Peyer's patch (tissue), 4 donors: ENCODE measurements at regions not wholly inside any gene's neighbourhood (a gene's known extent, or its start where the extent isn't known, plus 50 kb on each side); places are given as distances from the start of the nearest gene placed in this dataset.

Experiments
- CTCF ChIP-seq, 6 experiments: fragments of 450-650 bp in 4 of 6; fragments of 200-600 bp in 2 of 6; sonication (generic) in 1 of 6; IDR thresholded peaks; one replicate each; pipeline ENCODE4 v1.5.1; 2017 to 2019; ENCODE audit warnings: antibody characterized with exemption in 6 of 6, mild to moderate bottlenecking in 3 of 6, moderate library complexity in 1 of 6
- POLR2A ChIP-seq, 2 donors: fragments of 450-650 bp; IDR thresholded peaks; one replicate each; pipeline ENCODE4 v1.5.1; 2017; ENCODE audit warnings: antibody characterized with exemption in 2 of 2, mild to moderate bottlenecking in 2 of 2, moderate library complexity in 2 of 2

GRCh38 chr22:47318041-47318737 is 555.7 kb downstream of the TBC1D22A start:
- TF ChIP-seq CTCF (IDR thresholded peaks at IDR 0.05) (no peak), POLR2A (IDR thresholded peaks at IDR 0.05) (no peak)
